ENCODE measurements at regions not wholly inside any gene's neighbourhood (a gene's known extent, or its start where the extent isn't known, plus 50 kb on each side); places are given as distances from the start of the nearest gene placed in this dataset.

DNA sequence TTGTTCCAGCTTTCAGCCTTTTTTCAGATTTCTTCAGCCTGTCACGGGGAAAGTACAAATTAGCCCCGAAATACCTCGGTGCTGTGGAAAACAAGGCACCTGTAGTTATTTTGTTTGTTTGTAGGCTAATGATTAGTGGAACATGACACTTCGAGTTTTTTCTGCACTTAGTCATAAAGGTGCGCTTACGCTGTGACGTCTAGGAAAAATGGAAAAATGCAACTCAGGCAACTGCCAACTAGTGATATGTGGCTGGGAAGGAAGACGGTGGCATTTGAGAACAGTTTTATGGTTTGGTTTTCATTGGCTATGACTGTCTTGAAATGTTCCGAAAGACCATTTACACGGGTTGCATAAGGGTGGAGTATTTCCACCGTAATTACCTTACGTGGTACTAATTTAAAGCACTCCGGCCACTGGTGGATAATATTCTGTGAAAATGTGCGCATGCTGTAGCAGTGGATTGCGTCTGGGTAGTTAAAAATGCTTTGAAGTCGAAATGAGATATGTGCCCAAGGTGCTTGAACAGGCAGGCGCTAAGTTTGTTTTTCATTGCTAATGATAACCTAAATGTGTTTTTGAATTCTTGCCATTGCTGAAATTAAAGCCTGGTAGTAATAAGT is 94.5 kb upstream of the CELF2 start:
- Histone ChIP-seq H3K4me2 (ENCODE audit: low read length) (no peak overlapping the region), H3K36me3 (ENCODE audit: control insufficient read depth, insufficient read depth, low read length) (no peaks in the 10 kb centered on the region), H4K5ac (ENCODE audit: low read length) (no peak overlapping the region), H3K79me2 (ENCODE audit: control insufficient read depth, insufficient read depth, low read length) (no peaks in the 10 kb centered on the region), H4K8ac (ENCODE audit: low read depth, low read length) (no peak overlapping the region), H2BK5ac (ENCODE audit: low read length) (no peak overlapping the region), H3K4ac (ENCODE audit: low read depth, low read length) (no peak overlapping the region), H3K9ac (ENCODE audit: low read length) (no peak overlapping the region), H2BK120ac (ENCODE audit: low read depth, low read length) (no peak overlapping the region), H3K4me1 (ENCODE audit: control insufficient read depth, low read depth, low read length) (no peaks in the 10 kb centered on the region), H3K23ac (ENCODE audit: low read length) (no peak overlapping the region), H3K27ac (ENCODE audit: low read depth, low read length) (no peak overlapping the region), H3K18ac (ENCODE audit: low read length) (no peak overlapping the region), H3K56ac (ENCODE audit: low read length) (no peak overlapping the region), H3K79me1 (ENCODE audit: low read length) (no peaks in the 10 kb centered on the region), H3K27me3 (ENCODE audit: insufficient read depth, low read length, poor library complexity) (no peaks in the 10 kb centered on the region), H2AK5ac (ENCODE audit: low read length) (no peak overlapping the region), H3K4me3 (ENCODE audit: low read length) (no peak overlapping the region), H2BK15ac (replicated peaks; ENCODE audit: low read depth) (no peak overlapping the region)
- DNase-seq, result no peak
- WGBS (ENCODE audit: extremely low coverage, insufficient coverage, low lambda C conversion rate), result no CpG with 5 or more reads among the region's 17 CpGs

DNA sequence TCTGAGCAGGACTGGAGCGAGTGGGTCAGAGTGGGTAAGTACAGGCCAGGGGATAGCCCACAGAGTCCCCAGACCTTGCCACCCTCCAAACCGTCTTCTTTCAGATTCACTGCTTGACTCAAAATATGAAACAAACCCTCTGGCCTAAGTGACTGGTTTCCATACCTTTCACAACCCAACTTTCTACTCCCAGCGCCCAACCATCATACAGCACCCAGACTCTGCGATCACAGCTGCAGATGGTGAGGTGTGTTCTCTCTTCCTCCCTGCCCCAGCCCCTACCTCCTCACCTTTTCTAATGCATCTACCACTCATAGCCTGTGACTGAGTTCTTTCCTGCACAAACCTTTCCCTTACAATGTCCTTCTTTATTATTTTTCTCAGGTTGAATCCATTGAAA is 92.0 kb upstream of the CELF2 start:
- Histone ChIP-seq H3K4ac (ENCODE audit: low read depth, low read length) (no peak overlapping the region), H3K23ac (ENCODE audit: low read length) (no peak overlapping the region), H3K4me3 (ENCODE audit: low read length) (no peak overlapping the region), H3K36me3 (ENCODE audit: control insufficient read depth, insufficient read depth, low read length) (no peaks in the 10 kb centered on the region), H3K4me1 (ENCODE audit: control insufficient read depth, low read depth, low read length) (no peaks in the 10 kb centered on the region), H3K79me1 (ENCODE audit: low read length) (no peaks in the 10 kb centered on the region), H3K56ac (ENCODE audit: low read length) (no peak overlapping the region), H3K9ac (ENCODE audit: low read length) (no peak overlapping the region), H2BK15ac (replicated peaks; ENCODE audit: low read depth) (no peak overlapping the region), H4K8ac (ENCODE audit: low read depth, low read length) (no peak overlapping the region), H3K18ac (ENCODE audit: low read length) (no peak overlapping the region), H3K27me3 (ENCODE audit: insufficient read depth, low read length, poor library complexity) (no peaks in the 10 kb centered on the region), H2AK5ac (ENCODE audit: low read length) (no peak overlapping the region), H3K79me2 (ENCODE audit: control insufficient read depth, insufficient read depth, low read length) (no peaks in the 10 kb centered on the region), H3K4me2 (ENCODE audit: low read length) (no peak overlapping the region), H3K27ac (ENCODE audit: low read depth, low read length) (no peak overlapping the region), H4K5ac (ENCODE audit: low read length) (no peak overlapping the region), H2BK120ac (ENCODE audit: low read depth, low read length) (no peak overlapping the region), H2BK5ac (ENCODE audit: low read length) (no peak overlapping the region)
- DNase-seq, result no peak
- WGBS (ENCODE audit: extremely low coverage, insufficient coverage, low lambda C conversion rate), result no CpG with 5 or more reads among the region's 4 CpGs

DNA sequence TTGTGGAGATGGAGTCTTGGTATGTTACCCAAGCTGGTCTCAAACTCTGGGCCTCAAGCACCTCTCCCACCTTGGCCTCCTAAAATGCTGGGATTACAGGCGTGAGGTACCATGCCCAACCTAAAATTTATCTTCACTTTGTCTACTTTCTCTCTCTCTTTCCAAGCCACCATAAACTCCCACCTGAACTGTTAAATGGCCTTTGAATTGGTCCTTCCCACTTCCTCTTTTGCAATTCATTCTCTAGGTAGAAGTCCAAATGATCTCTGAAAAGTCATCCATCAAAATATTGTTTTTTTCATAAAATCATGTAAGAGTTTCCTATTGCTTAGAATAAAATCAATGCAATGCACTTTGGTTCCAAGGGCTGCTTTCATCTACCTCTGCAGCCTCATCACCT is 90.1 kb upstream of the CELF2 start:
- WGBS (ENCODE audit: extremely low coverage, insufficient coverage, low lambda C conversion rate), result no CpG with 5 or more reads among the region's 1 CpG
- no peak overlapping the region for H3K4me3 ChIP-seq (ENCODE audit: low read length)
- no peak overlapping the region for H3K27ac ChIP-seq (ENCODE audit: low read depth, low read length)
- no peak for DNase-seq
- no peaks in the 10 kb centered on the region for H3K4me1 ChIP-seq (ENCODE audit: control insufficient read depth, low read depth, low read length)
- H3K23ac ChIP-seq (ENCODE audit: low read length), result no peak overlapping the region
- no peak overlapping the region for H2BK120ac ChIP-seq (ENCODE audit: low read depth, low read length)
- H2BK5ac ChIP-seq (ENCODE audit: low read length), result no peak overlapping the region
- H3K79me1 ChIP-seq (ENCODE audit: low read length), result no peaks in the 10 kb centered on the region
- H3K4ac ChIP-seq (ENCODE audit: low read depth, low read length), result no peak overlapping the region
- no peaks in the 10 kb centered on the region for H3K36me3 ChIP-seq (ENCODE audit: control insufficient read depth, insufficient read depth, low read length)
- no peak overlapping the region for H3K56ac ChIP-seq (ENCODE audit: low read length)
- peak overlapping the region; percentile 92 for H2BK15ac ChIP-seq (replicated peaks; ENCODE audit: low read depth)
- no peak overlapping the region for H3K9ac ChIP-seq (ENCODE audit: low read length)
- H4K5ac ChIP-seq (ENCODE audit: low read length), result no peak overlapping the region
- H3K18ac ChIP-seq (ENCODE audit: low read length), result no peak overlapping the region
- H2AK5ac ChIP-seq (ENCODE audit: low read length), result no peak overlapping the region
- H3K79me2 ChIP-seq (ENCODE audit: control insufficient read depth, insufficient read depth, low read length), result no peaks in the 10 kb centered on the region
- no peaks in the 10 kb centered on the region for H3K27me3 ChIP-seq (ENCODE audit: insufficient read depth, low read length, poor library complexity)
- H3K4me2 ChIP-seq (ENCODE audit: low read length), result no peak overlapping the region
- no peak overlapping the region for H4K8ac ChIP-seq (ENCODE audit: low read depth, low read length)

DNA sequence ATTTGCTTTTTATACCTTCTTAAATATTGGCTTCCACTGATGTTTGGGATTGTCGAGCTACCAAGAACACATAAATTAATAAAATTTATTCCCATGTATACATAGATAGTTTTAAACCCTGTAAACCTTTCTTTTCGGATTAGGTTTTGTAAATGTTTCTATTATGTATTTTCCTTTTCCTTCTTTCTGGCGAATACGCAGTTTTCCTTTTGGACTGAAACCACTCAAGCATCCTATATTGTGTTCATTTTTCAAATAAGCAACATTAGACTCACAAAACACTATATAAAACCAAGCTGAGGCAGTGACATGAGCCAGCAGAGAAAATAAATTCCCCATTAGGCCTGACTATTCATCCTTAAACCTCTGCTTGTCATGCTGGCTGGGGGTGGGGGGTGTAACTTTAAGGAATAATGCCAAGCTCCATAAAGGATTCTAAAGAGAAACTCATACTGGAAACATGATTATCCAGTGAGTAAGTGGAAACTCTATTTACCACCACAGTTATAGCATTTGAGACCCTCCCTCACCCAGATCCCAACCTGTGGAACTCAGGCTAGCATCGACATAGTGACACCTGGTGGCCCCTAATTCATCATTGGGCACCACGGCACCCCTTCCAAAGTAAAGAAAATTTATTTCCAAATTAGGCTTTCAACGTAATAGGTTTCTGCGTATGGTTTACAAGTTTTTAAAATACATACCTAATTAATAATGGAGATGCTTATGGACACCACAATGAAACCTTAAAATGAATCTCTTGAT is 86.5 kb upstream of the CELF2 start:
- no peak overlapping the region for H2BK5ac ChIP-seq (ENCODE audit: low read length)
- H3K4me1 ChIP-seq (ENCODE audit: control insufficient read depth, low read depth, low read length), result no peaks in the 10 kb centered on the region
- no peak overlapping the region for H3K18ac ChIP-seq (ENCODE audit: low read length)
- H3K79me1 ChIP-seq (ENCODE audit: low read length), result no peaks in the 10 kb centered on the region
- H3K27ac ChIP-seq (ENCODE audit: low read depth, low read length), result no peak overlapping the region
- H3K4ac ChIP-seq (ENCODE audit: low read depth, low read length), result no peak overlapping the region
- no peak overlapping the region for H3K9ac ChIP-seq (ENCODE audit: low read length)
- H4K8ac ChIP-seq (ENCODE audit: low read depth, low read length), result no peak overlapping the region
- H2BK120ac ChIP-seq (ENCODE audit: low read depth, low read length), result no peak overlapping the region
- H3K4me3 ChIP-seq (ENCODE audit: low read length), result no peak overlapping the region
- DNase-seq, result peak; percentile 21
- H3K79me2 ChIP-seq (ENCODE audit: control insufficient read depth, insufficient read depth, low read length), result no peaks in the 10 kb centered on the region
- H3K36me3 ChIP-seq (ENCODE audit: control insufficient read depth, insufficient read depth, low read length), result no peaks in the 10 kb centered on the region
- no peak overlapping the region for H2AK5ac ChIP-seq (ENCODE audit: low read length)
- H3K4me2 ChIP-seq (ENCODE audit: low read length), result no peak overlapping the region
- H3K56ac ChIP-seq (ENCODE audit: low read length), result no peak overlapping the region
- H3K27me3 ChIP-seq (ENCODE audit: insufficient read depth, low read length, poor library complexity), result no peaks in the 10 kb centered on the region
- H3K23ac ChIP-seq (ENCODE audit: low read length), result no peak overlapping the region
- H4K5ac ChIP-seq (ENCODE audit: low read length), result no peak overlapping the region
- H2BK15ac ChIP-seq (replicated peaks; ENCODE audit: low read depth), result no peak overlapping the region
- WGBS (ENCODE audit: extremely low coverage, insufficient coverage, low lambda C conversion rate), result no CpG with 5 or more reads among the region's 8 CpGs

DNA sequence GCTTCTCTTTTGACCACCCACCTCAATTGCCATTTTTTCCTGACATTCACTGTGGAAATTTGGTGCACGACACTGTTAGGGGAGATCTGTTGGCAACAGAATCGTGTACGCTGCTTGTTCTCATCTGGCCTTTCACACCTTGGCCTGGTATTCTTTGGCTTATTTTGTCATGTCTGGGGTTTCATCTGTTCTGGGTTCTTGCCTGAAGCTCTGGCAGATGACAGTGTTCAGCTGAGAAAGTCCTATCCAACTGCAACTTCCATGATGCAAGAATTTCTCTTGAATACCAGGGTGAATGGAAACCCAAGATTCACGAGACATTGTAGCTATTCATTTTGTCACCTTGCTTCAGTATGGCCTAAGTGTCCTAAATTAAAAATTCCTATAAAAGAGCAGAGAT is 82.6 kb upstream of the CELF2 start:
- Histone ChIP-seq H4K5ac (ENCODE audit: low read length) (no peak overlapping the region), H2AK5ac (ENCODE audit: low read length) (no peak overlapping the region), H3K79me2 (ENCODE audit: control insufficient read depth, insufficient read depth, low read length) (no peaks in the 10 kb centered on the region), H3K56ac (ENCODE audit: low read length) (no peak overlapping the region), H2BK5ac (ENCODE audit: low read length) (no peak overlapping the region), H3K23ac (ENCODE audit: low read length) (no peak overlapping the region), H3K36me3 (ENCODE audit: control insufficient read depth, insufficient read depth, low read length) (no peaks in the 10 kb centered on the region), H3K27me3 (ENCODE audit: insufficient read depth, low read length, poor library complexity) (no peaks in the 10 kb centered on the region), H3K4ac (ENCODE audit: low read depth, low read length) (no peak overlapping the region), H3K4me2 (ENCODE audit: low read length) (no peak overlapping the region), H3K4me1 (ENCODE audit: control insufficient read depth, low read depth, low read length) (peaks cover 3% of the 10 kb centered on the region), H3K9ac (ENCODE audit: low read length) (no peak overlapping the region), H4K8ac (ENCODE audit: low read depth, low read length) (no peak overlapping the region), H3K18ac (ENCODE audit: low read length) (no peak overlapping the region), H3K27ac (ENCODE audit: low read depth, low read length) (no peak overlapping the region), H2BK15ac (replicated peaks; ENCODE audit: low read depth) (no peak overlapping the region), H3K4me3 (ENCODE audit: low read length) (no peak overlapping the region), H3K79me1 (ENCODE audit: low read length) (no peaks in the 10 kb centered on the region), H2BK120ac (ENCODE audit: low read depth, low read length) (no peak overlapping the region)
- WGBS (ENCODE audit: extremely low coverage, insufficient coverage, low lambda C conversion rate), result no CpG with 5 or more reads among the region's 4 CpGs
- no peak for DNase-seq

All from mesendoderm (in vitro differentiated cells).